Body of pancreas (tissue), 4 donors: ENCODE measurements at regions not wholly inside any gene's neighbourhood (a gene's known extent, or its start where the extent isn't known, plus 50 kb on each side); places are given as distances from the start of the nearest gene placed in this dataset.

Experiments
- ATAC-seq: fragments of 150-250 bp; one replicate; pipeline ENCODE4 v1.9.1; 2016
- DNase-seq, 4 donors: peaks; one replicate each; pipeline ENCODE4 v3.0.0-alpha.2; 2019
- H3K27ac ChIP-seq, 4 donors: fragments of 200-600 bp; sonication (generic); 1 replicate in 3 of 4; 2 replicates in 1 of 4; pipeline versions ENCODE4 v1.5.1 to v1.6.1; 2016 to 2019; ENCODE audit warnings: mild to moderate bottlenecking in 1 of 4, mixed read lengths in 1 of 4, moderate library complexity in 1 of 4
- H3K27me3 ChIP-seq, 2 donors: fragments of 200-600 bp; sonication (generic); one replicate each; pipeline ENCODE4 v1.6.0; 2016; ENCODE audit warnings: mild to moderate bottlenecking in 1 of 2
- H3K36me3 ChIP-seq, 2 donors: fragments of 200-600 bp; sonication (generic); replicated peaks in 1 of 2; 2 replicates each; pipeline ENCODE4 v1.5.1; 2016; ENCODE audit warnings: low read depth in 2 of 2; ENCODE audit not compliant: insufficient read depth in 1 of 2
- H3K4me1 ChIP-seq: fragments of 200-600 bp; sonication (generic); one replicate; pipeline ENCODE4 v1.6.0; 2016
- H3K4me3 ChIP-seq, 2 donors: fragments of 200-600 bp; sonication (generic); 1 replicate in 1 of 2; 2 replicates in 1 of 2; pipeline ENCODE4 v1.5.1; 2016 to 2019
- H3K9me3 ChIP-seq, 3 donors: fragments of 200-600 bp; sonication (generic); 1 replicate in 2 of 3; 2 replicates in 1 of 3; pipeline ENCODE4 v1.5.1; 2016
- CTCF ChIP-seq, 7 experiments: fragments of 450-650 bp in 4 of 7; fragments of 200-600 bp in 3 of 7; sonication (generic) in 3 of 7; IDR thresholded peaks; one replicate each; pipeline ENCODE4 v1.5.1; 2016 to 2019; ENCODE audit warnings: antibody characterized with exemption in 7 of 7
- POLR2A ChIP-seq, 3 donors: fragments of 450-650 bp; IDR thresholded peaks; one replicate each; pipeline ENCODE4 v1.6.1; 2016; ENCODE audit warnings: antibody characterized with exemption in 3 of 3, mild to moderate bottlenecking in 2 of 3
- WGBS, 2 donors: methylation state at CpG; one replicate each; pipeline ENCODE4 v1.1.5; 2017; 5-methylcytosine and 5-hydroxymethylcytosine counted together
- intact Hi-C: fragments of 100-400 bp; cut with DNase I; formaldehyde crosslinking; loops from one replicate; pipeline ENCODE4 v1.15.1; 2023

GRCh38 chr6:102679865-102680264 is 1286.4 kb downstream of the GRIK2 start:
- ATAC-seq (no peak), DNase-seq (no peak)
- Histone ChIP-seq H3K27me3 (no peaks in the 10 kb centered on the region), H3K4me3 (no peak overlapping the region), H3K9me3 (no peaks in the 10 kb centered on the region), H3K27ac (no peak overlapping the region), H3K4me1 (no peaks in the 10 kb centered on the region), H3K36me3 (no peaks in the 10 kb centered on the region)
- 23 to 31% methylated on average over 1 of the region's 1 CpG for WGBS, 2 donors
- intact Hi-C loops: no loop called here
- TF ChIP-seq POLR2A (IDR thresholded peaks at IDR 0.05) (no peak), CTCF (IDR thresholded peaks at IDR 0.05) (no peak)

- H3K4me3 ChIP-seq: no peak overlapping the region
- no peak overlapping the region for H3K27ac ChIP-seq
- intact Hi-C loops: no loop called here
- H3K36me3 ChIP-seq: no peaks in the 10 kb centered on the region
- DNase-seq (no peak), ATAC-seq (no peak)
- no peaks in the 10 kb centered on the region for H3K4me1 ChIP-seq
- H3K9me3 ChIP-seq: no peaks in the 10 kb centered on the region
- 24 to 28% methylated on average over 1 of the region's 1 CpG for WGBS, 2 donors
- TF ChIP-seq POLR2A (IDR thresholded peaks at IDR 0.05) (no peak), CTCF (IDR thresholded peaks at IDR 0.05) (no peak)
- H3K27me3 ChIP-seq: no peaks in the 10 kb centered on the region
These were observed 1283.7 kb downstream of the GRIK2 start for GRCh38 chr6:102677225-102677624.

GRCh38 chr6:102670735-102671134 is 1277.2 kb downstream of the GRIK2 start:
- ATAC-seq (no peak), DNase-seq (no peak)
- no peaks in the 10 kb centered on the region for H3K36me3 ChIP-seq
- intact Hi-C loops: no loop called here
- no peak overlapping the region for H3K27ac ChIP-seq
- H3K4me1 ChIP-seq: no peaks in the 10 kb centered on the region
- H3K27me3 ChIP-seq: no peaks in the 10 kb centered on the region
- WGBS, 2 donors: 30 to 32% methylated on average over 1 of the region's 1 CpG
- no peak overlapping the region for H3K4me3 ChIP-seq
- no peak for TF ChIP-seq POLR2A (IDR thresholded peaks at IDR 0.05)
- no peak for TF ChIP-seq CTCF (IDR thresholded peaks at IDR 0.05)
- no peaks in the 10 kb centered on the region for H3K9me3 ChIP-seq

GRCh38 chr6:102662851-102663250 is 1269.3 kb downstream of the GRIK2 start:
- Histone ChIP-seq H3K27ac (no peak overlapping the region), H3K4me3 (no peak overlapping the region), H3K9me3 (no peaks in the 10 kb centered on the region), H3K27me3 (no peaks in the 10 kb centered on the region), H3K36me3 (no peaks in the 10 kb centered on the region), H3K4me1 (no peaks in the 10 kb centered on the region)
- 49 to 50% methylated on average over 3 of the region's 3 CpGs for WGBS, 2 donors
- DNase-seq (no peak), ATAC-seq (no peak)
- intact Hi-C loops: no loop called here
- no peak for TF ChIP-seq CTCF (IDR thresholded peaks at IDR 0.05)
- TF ChIP-seq POLR2A (IDR thresholded peaks at IDR 0.05): no peak

- no peak for ATAC-seq
- no peak for DNase-seq
- H3K27ac ChIP-seq: no peak overlapping the region
- no peaks in the 10 kb centered on the region for H3K9me3 ChIP-seq
- 57 to 59% methylated on average over 5 of the region's 5 CpGs for WGBS, 2 donors
- H3K4me3 ChIP-seq: no peak overlapping the region
- TF ChIP-seq CTCF (IDR thresholded peaks at IDR 0.05): no peak
- no peak for TF ChIP-seq POLR2A (IDR thresholded peaks at IDR 0.05)
- intact Hi-C loops: no loop called here
- H3K27me3 ChIP-seq: no peaks in the 10 kb centered on the region
- H3K36me3 ChIP-seq: no peaks in the 10 kb centered on the region
- H3K4me1 ChIP-seq: no peaks in the 10 kb centered on the region
These were observed 1266.8 kb downstream of the GRIK2 start for GRCh38 chr6:102660303-102660702.
